ENCODE measurements at regions not wholly inside any gene's neighbourhood (a gene's known extent, or its start where the extent isn't known, plus 50 kb on each side); places are given as distances from the start of the nearest gene placed in this dataset.

DNA sequence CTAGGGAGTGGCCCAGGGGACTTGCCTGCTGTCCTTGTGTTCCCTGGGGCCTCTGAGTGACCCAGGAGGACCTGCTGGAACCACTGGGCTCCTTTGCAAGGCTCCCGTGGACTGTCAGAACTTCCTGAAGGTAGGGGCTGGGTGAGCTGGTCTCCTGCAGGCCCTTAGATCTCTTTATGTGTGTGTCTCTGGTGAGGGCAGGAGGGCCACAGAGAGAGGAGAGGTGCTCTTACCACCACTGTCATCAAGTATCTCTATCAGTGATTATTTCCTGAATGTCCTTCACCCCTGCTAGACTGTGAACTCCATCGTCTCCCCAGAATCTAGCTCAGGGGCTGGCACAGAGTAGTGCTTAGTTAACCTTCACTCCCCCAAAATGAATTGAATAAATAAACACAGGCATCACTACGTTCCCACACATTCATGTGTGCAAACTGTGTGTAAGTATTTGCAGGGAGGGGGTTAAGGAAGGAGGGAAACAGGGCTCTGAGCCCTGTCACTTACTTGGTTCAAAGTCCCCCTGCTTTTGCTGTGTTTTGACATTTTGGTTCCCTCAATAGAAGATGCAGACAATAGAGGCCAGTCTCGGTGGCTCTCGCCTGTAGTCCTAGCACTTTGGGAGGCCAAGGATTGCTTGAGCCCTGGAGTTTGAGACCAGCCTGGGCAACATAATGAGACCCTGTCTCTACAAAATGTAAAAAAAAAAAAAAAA, 100.8 kb upstream of the HAAO start:
- H3K27ac ChIP-seq (ENCODE audit: low read depth in 1 of 2, low read length in 2 of 2), result no peak overlapping the region
- no peaks in the 10 kb centered on the region for H3K27me3 ChIP-seq (ENCODE audit: control insufficient read depth in 4 of 4, insufficient read depth in 4 of 4, low read length in 3 of 4)
- 93% methylated on average over 5 of the region's 5 CpGs for WGBS
- H3K9me3 ChIP-seq (ENCODE audit: control insufficient read depth in 4 of 4, low read length in 3 of 4), result peaks cover 0 to 2% (median 0%) of the 10 kb centered on the region in 4 donors
- H3K4me3 ChIP-seq (ENCODE audit: low read depth in 1 of 3, low read length in 3 of 3), result no peak overlapping the region
- H3K36me3 ChIP-seq (ENCODE audit: control insufficient read depth in 4 of 4, insufficient read depth in 3 of 4, low read depth in 1 of 4, low read length in 3 of 4), result no peaks in the 10 kb centered on the region
- H3K9ac ChIP-seq (ENCODE audit: low read depth in 1 of 2, low read length in 2 of 2), result no peak overlapping the region
- no peaks in the 10 kb centered on the region for H3K4me1 ChIP-seq (ENCODE audit: control insufficient read depth in 4 of 4, insufficient read depth in 4 of 4, low read length in 3 of 4)
- TF ChIP-seq, protein P1, sequence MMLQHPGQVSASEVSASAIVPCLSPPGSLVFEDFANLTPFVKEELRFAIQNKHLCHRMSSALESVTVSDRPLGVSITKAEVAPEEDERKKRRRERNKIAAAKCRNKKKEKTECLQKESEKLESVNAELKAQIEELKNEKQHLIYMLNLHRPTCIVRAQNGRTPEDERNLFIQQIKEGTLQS (IDR thresholded peaks at IDR 0.05), result no peak
- TF ChIP-seq, protein P2, sequence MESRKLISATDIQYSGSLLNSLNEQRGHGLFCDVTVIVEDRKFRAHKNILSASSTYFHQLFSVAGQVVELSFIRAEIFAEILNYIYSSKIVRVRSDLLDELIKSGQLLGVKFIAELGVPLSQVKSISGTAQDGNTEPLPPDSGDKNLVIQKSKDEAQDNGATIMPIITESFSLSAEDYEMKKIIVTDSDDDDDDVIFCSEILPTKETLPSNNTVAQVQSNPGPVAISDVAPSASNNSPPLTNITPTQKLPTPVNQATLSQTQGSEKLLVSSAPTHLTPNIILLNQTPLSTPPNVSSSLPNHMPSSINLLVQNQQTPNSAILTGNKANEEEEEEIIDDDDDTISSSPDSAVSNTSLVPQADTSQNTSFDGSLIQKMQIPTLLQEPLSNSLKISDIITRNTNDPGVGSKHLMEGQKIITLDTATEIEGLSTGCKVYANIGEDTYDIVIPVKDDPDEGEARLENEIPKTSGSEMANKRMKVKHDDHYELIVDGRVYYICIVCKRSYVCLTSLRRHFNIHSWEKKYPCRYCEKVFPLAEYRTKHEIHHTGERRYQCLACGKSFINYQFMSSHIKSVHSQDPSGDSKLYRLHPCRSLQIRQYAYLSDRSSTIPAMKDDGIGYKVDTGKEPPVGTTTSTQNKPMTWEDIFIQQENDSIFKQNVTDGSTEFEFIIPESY (IDR thresholded peaks at IDR 0.05), result no peak
- TF ChIP-seq RXRA (IDR thresholded peaks at IDR 0.05), result no peak
- no peak for TF ChIP-seq YY1 (IDR thresholded peaks at IDR 0.05)
- DNase-seq (ENCODE audit: low spot score), result no peak

DNA sequence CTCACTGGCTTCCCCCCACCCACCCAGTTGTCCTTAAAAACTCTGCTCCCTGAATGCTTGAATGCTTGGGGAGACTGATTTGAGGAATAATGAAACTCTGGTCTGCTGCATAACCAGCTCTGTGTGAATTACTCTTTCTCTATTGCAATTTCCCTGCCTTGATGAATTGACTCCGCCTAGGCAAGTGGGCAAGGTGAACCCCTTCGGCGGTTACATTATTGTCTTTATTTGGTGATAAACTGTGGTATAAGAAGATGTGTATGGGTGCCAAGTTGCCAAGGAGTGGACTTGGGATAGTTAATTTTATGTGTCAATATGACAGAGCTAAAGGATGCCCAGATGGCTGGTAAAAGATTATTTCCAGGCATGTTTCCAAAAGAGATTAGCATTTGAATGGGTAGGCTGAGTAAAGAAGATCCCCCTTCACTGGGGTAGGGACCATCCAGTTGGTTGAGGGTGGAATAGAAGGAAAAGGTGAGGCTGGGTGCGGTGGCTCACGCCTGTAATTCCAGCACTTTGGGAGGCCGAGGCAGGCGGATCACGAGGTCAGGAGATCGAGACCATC, 98.5 kb upstream of the HAAO start:
- TF ChIP-seq NR2F2 (IDR thresholded peaks at IDR 0.05) (no peak), YY1 (IDR thresholded peaks at IDR 0.05) (no peak), JUND (IDR thresholded peaks at IDR 0.05) (no peak), FOXA1 (IDR thresholded peaks at IDR 0.05) (no peak), TAF1 (conservative IDR thresholded peaks at IDR 0.05) (no peak), FOXA2 (IDR thresholded peaks at IDR 0.05) (no peak), HNF4A (conservative IDR thresholded peaks at IDR 0.05) (no peak), RXRA (IDR thresholded peaks at IDR 0.05) (no peak), RAD21 (IDR thresholded peaks at IDR 0.05) (no peak), SP1 (IDR thresholded peaks at IDR 0.05) (no peak), EGR1 (IDR thresholded peaks at IDR 0.05; ENCODE audit: low read depth in 2 of 2) (no peak)
- TF ChIP-seq, protein P1 (IDR thresholded peaks at IDR 0.05), result no peak
- TF ChIP-seq, protein P3, sequence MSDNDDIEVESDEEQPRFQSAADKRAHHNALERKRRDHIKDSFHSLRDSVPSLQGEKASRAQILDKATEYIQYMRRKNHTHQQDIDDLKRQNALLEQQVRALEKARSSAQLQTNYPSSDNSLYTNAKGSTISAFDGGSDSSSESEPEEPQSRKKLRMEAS (IDR thresholded peaks at IDR 0.05), result no peak
- 95% methylated on average over 9 of the region's 9 CpGs for WGBS

More for the DNA sequence above, 98.5 kb upstream of the HAAO start:
- Histone ChIP-seq H3K27me3 (ENCODE audit: control insufficient read depth in 4 of 4, insufficient read depth in 4 of 4, low read length in 3 of 4) (no peaks in the 10 kb centered on the region), H3K9me3 (ENCODE audit: control insufficient read depth in 4 of 4, low read length in 3 of 4) (peaks cover 0 to 2% (median 0%) of the 10 kb centered on the region in 4 donors), H3K36me3 (ENCODE audit: control insufficient read depth in 4 of 4, insufficient read depth in 3 of 4, low read depth in 1 of 4, low read length in 3 of 4) (no peaks in the 10 kb centered on the region), H3K27ac (ENCODE audit: low read depth in 1 of 2, low read length in 2 of 2) (no peak overlapping the region), H3K4me1 (ENCODE audit: control insufficient read depth in 4 of 4, insufficient read depth in 4 of 4, low read length in 3 of 4) (no peaks in the 10 kb centered on the region), H3K9ac (ENCODE audit: low read depth in 1 of 2, low read length in 2 of 2) (no peak overlapping the region), H3K4me3 (ENCODE audit: low read depth in 1 of 3, low read length in 3 of 3) (no peak overlapping the region)
- DNase-seq (ENCODE audit: low spot score), result no peak

All from liver (tissue), 7 donors.